ENCODE measurements at regions not wholly inside any gene's neighbourhood (a gene's known extent, or its start where the extent isn't known, plus 50 kb on each side); places are given as distances from the start of the nearest gene placed in this dataset.

GRCh38 chr5:1747803-1748085, 51.9 kb downstream of the MRPL36 start:
- TF ChIP-seq, protein P1, sequence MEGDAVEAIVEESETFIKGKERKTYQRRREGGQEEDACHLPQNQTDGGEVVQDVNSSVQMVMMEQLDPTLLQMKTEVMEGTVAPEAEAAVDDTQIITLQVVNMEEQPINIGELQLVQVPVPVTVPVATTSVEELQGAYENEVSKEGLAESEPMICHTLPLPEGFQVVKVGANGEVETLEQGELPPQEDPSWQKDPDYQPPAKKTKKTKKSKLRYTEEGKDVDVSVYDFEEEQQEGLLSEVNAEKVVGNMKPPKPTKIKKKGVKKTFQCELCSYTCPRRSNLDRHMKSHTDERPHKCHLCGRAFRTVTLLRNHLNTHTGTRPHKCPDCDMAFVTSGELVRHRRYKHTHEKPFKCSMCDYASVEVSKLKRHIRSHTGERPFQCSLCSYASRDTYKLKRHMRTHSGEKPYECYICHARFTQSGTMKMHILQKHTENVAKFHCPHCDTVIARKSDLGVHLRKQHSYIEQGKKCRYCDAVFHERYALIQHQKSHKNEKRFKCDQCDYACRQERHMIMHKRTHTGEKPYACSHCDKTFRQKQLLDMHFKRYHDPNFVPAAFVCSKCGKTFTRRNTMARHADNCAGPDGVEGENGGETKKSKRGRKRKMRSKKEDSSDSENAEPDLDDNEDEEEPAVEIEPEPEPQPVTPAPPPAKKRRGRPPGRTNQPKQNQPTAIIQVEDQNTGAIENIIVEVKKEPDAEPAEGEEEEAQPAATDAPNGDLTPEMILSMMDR (IDR thresholded peaks at IDR 0.05): no peak
- TF ChIP-seq REST (IDR thresholded peaks at IDR 0.05; ENCODE audit: low read depth, low read length) (no peak), GABPA (IDR thresholded peaks at IDR 0.05; ENCODE audit: low read depth) (no peak), EP300 (IDR thresholded peaks at IDR 0.05; ENCODE audit: borderline replicate concordance in 1 of 2, low read depth in 1 of 2, low read length in 1 of 2) (no peak), SIN3A (IDR thresholded peaks at IDR 0.05; ENCODE audit: borderline replicate concordance, low read depth, low read length) (no peak), JUND (IDR thresholded peaks at IDR 0.05) (no peak), POLR2AphosphoS5 (IDR thresholded peaks at IDR 0.05; ENCODE audit: low read depth, low read length) (no peak), TEAD4 (IDR thresholded peaks at IDR 0.05; ENCODE audit: borderline replicate concordance, insufficient read depth) (no peak), TAF1 (IDR thresholded peaks at IDR 0.05; ENCODE audit: borderline replicate concordance, low read depth, low read length) (no peak)
